C4-2B (cell line): ENCODE measurements at regions not wholly inside any gene's neighbourhood (a gene's known extent, or its start where the extent isn't known, plus 50 kb on each side); places are given as distances from the start of the nearest gene placed in this dataset.

Experiments used
- H3K27ac ChIP-seq: fragments of 450-650 bp; 2 replicates; pipeline ENCODE4 v1.5.1; 2017
- ZFX ChIP-seq: fragments of 450-650 bp; IDR thresholded peaks from 2 replicates; pipeline ENCODE4 v1.6.1; 2017
- TF ChIP-seq, protein P1 (sequence below): fragments of 450-650 bp; conservative IDR thresholded peaks from 2 replicates; pipeline ENCODE4 v1.5.1; 2017; ENCODE audit warnings: mild to moderate bottlenecking

DNA sequence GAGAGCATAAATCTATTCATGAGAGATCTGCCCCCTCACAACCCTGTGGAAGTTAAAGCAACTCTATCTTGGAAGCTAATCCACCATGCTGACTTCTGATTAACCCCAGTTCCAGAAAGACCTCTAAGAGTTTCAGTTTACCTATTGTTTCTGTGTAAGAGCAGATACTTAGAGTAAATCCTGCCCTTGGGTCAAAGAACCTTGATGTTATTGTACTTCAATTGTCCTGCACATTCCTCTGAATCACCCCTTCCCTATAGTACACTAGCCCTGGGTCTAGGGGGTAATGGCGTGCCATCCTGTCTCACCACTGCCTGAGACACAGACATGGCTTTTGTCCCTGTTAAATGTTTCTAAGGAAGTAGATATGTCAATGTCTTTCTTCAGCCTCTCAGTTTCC lies 138.6 kb downstream of the CAAP1 start:
- TF ChIP-seq, protein P1, sequence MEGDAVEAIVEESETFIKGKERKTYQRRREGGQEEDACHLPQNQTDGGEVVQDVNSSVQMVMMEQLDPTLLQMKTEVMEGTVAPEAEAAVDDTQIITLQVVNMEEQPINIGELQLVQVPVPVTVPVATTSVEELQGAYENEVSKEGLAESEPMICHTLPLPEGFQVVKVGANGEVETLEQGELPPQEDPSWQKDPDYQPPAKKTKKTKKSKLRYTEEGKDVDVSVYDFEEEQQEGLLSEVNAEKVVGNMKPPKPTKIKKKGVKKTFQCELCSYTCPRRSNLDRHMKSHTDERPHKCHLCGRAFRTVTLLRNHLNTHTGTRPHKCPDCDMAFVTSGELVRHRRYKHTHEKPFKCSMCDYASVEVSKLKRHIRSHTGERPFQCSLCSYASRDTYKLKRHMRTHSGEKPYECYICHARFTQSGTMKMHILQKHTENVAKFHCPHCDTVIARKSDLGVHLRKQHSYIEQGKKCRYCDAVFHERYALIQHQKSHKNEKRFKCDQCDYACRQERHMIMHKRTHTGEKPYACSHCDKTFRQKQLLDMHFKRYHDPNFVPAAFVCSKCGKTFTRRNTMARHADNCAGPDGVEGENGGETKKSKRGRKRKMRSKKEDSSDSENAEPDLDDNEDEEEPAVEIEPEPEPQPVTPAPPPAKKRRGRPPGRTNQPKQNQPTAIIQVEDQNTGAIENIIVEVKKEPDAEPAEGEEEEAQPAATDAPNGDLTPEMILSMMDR: no peak
- TF ChIP-seq ZFX: no peak
- no peak overlapping the region for H3K27ac ChIP-seq

DNA sequence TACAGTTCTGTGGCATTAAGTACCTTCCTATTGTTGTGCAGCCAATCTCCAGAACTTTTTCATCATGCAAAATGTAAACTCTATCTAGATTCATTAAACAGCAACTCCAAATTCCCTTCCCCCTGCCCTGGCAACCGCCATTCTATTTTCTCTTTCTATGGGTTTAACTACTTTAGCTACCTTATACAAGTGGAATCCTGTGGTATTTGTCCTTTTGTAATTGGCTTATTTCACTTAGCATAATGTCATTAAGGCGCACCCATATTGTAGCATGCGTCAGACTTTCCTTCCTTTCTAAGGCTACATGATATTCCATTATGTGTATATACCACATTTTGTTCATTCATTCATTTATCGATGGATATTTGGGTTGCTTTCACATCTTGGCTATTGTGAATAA lies 142.4 kb downstream of the CAAP1 start:
- TF ChIP-seq, protein P1: no peak
- no peak for TF ChIP-seq ZFX
- H3K27ac ChIP-seq: no peak overlapping the region

DNA sequence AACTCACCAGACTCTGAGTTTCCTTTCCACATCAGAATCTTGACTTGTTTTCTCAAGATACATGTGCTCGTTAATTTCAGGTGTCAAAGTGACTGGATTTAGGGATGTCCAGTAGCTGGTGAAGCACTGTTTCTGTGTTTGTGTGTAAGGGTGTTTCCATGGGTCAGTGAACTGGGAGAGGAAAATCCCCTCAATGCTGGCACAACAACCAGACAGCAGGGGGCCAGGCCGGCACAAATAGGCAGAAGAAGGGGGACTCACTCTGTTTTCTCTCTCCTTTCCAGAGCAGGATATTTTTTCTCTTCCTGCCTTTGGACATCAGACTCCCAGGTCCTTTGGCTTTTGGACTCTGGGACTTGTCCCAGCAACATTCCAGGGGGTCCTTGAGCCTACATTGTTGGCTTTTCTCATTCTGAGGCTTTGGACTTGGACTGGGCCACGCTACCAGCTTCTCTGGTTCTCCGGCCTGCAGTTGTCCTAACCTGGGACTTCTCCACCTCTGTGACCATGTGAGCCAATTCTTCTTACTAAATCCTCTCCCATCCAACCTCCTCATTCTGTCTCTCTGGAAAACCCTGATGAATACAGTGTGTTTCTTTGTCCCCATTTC lies 144.0 kb downstream of the CAAP1 start:
- no peak for TF ChIP-seq ZFX
- TF ChIP-seq, protein P1: no peak
- no peak overlapping the region for H3K27ac ChIP-seq

DNA sequence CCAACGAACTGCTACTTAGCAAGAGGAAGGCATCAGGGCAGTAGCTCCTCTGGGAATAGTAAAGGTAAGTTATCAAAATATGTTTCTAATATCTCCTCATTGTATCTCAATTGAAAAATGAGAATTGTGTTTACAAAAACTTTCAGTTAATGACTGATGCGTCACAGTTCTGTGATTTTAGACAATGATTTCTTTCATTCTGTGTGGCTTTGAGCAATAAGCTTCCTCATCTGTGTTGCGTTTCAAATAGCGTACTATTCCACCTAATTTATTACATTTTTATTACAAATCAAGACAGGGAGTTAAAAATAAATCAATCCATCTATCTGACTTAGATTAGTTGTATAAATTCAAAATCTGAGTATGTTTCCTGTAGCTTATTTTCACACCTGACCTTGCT lies 145.0 kb downstream of the CAAP1 start:
- no peak for TF ChIP-seq ZFX
- TF ChIP-seq, protein P1: no peak
- no peak overlapping the region for H3K27ac ChIP-seq

DNA sequence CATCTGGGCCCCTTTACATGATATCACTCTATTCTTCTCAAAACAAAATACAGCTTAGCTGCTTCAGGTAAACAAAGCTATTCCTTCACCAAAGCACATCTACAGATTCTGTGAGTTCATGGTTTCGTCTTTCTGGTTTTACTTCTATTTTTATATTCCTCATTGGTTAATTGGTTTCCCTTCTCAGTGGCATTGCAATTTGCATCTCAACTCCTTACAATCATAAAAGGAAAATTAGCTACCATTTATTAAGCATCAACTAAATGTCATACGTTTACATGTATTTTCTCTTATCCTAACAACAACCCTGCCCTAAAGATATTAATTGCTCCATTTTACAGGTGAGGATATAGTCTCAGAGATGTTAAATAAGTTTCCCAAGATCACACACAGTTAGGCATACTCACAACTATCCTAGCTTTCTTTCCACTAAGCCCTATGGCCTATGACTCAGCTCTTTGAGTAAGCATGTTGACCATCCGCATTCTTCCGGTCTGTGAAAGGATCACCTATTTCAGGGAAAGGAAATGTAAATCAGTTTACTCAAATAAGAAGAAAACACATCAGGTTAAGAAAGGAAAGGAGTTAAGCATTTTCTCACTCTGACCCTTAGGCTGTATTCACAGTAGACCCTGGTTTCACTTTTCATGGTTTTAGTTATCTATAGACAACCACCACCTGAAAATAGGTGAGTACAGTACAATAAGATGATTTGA lies 146.1 kb downstream of the CAAP1 start:
- TF ChIP-seq ZFX: no peak
- TF ChIP-seq, protein P1: no peak
- H3K27ac ChIP-seq: no peak overlapping the region

DNA sequence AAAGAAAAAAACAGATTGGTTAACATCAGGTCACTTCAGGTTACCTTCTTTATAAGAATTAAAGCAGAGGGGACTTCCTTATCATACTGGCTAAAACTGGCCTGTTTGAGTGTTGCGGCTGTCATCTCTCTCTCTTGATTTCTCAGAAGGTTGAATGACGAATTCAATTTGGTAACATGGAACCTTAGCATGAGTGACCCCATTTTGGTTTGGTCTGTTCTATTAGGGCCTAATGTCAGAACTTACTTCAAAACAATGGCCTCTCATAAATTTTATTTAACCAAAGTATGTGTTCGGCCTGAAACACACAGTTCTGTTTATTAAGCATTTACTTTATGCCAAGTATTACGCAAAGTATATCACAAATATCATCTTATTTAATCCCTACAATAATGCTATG lies 147.5 kb downstream of the CAAP1 start:
- no peak overlapping the region for H3K27ac ChIP-seq
- TF ChIP-seq ZFX: no peak
- TF ChIP-seq, protein P1: no peak

DNA sequence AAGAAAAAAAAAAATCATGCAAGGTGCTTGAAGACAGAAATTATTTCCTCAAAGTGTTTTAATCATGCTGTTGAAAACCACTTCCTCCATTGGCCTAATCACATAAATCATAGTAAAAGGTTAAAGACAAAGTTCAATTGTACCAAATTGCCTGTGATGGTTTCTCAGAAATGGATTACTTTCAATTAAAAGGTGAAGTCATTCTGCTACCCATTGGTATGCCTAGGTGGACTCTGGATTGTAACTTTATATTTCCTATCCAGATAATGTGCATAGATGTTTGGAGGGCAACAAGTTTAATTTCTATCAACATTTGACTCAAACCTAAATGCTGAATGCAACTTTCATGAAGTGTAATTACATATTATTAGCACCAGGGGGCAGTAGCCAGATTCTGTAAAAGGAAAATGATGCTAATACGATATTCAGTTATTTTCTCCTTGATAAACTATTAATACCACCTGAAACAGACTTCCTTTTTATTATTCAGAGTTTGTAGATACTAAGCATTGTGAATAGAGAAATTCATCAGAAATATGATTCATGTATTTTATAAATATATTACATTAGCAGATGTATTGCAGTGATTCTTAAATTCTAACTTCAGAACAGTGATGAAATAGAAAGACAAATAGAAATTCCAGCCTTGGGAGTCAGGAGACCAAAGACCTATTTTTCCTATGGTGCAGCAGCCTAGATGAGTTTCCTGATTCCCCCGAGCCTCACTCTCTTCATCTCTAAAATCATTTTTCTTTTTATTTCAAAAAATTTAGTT lies 148.2 kb downstream of the CAAP1 start:
- no peak overlapping the region for H3K27ac ChIP-seq
- TF ChIP-seq ZFX: no peak
- TF ChIP-seq, protein P1: peak; percentile 86
